GM18502 (cell line): ENCODE measurements at regions not wholly inside any gene's neighbourhood (a gene's known extent, or its start where the extent isn't known, plus 50 kb on each side); places are given as distances from the start of the nearest gene placed in this dataset.
"Not testable (repeated sequence)": the region's sequence is repeated elsewhere in the genome, so short reads cannot be mapped to it uniquely, and the experiment has no call there.

Source experiments
- ATAC-seq: cut with Tn5 transposase; IDR thresholded peaks from one replicate; pipeline ENCODE4 v1.9.1; 2021; ENCODE audit warnings: mild to moderate bottlenecking; ENCODE audit not compliant: unreplicated experiment, poor library complexity

GRCh38 chr15:39243396-39243795 lies 337.5 kb upstream of the THBS1 start:
- ATAC-seq, result no peak

- no peak for ATAC-seq
Observed at GRCh38 chr15:39244776-39245175, 336.1 kb upstream of the THBS1 start.

GRCh38 chr15:39246523-39246922 lies 334.4 kb upstream of the THBS1 start:
- no peak for ATAC-seq

GRCh38 chr15:39247574-39247973 lies 333.3 kb upstream of the THBS1 start:
- ATAC-seq, result no peak

- no peak for ATAC-seq
Observed at GRCh38 chr15:39248204-39248603, 332.7 kb upstream of the THBS1 start.

GRCh38 chr15:39250001-39250400 lies 330.9 kb upstream of the THBS1 start:
- no peak for ATAC-seq

- ATAC-seq, result no peak
Observed at GRCh38 chr15:39250460-39251186, 330.3 kb upstream of the THBS1 start.

- no peak for ATAC-seq
Observed at GRCh38 chr15:39251413-39252133, 329.3 kb upstream of the THBS1 start.

GRCh38 chr15:39252134-39252470 lies 328.8 kb upstream of the THBS1 start:
- ATAC-seq, result no peak

- no peak for ATAC-seq
Observed at GRCh38 chr15:39253552-39253951, 327.3 kb upstream of the THBS1 start.

GRCh38 chr15:39254181-39254580 lies 326.7 kb upstream of the THBS1 start:
- ATAC-seq, result no peak

GRCh38 chr15:39255760-39256159 lies 325.1 kb upstream of the THBS1 start:
- no peak for ATAC-seq

GRCh38 chr15:39260391-39260790 lies 320.5 kb upstream of the THBS1 start:
- ATAC-seq, result no peak

- no peak for ATAC-seq
Observed at GRCh38 chr15:39260791-39261190, 320.1 kb upstream of the THBS1 start.

GRCh38 chr15:39261397-39262183 lies 319.3 kb upstream of the THBS1 start:
- ATAC-seq, result not testable (repeated sequence)

GRCh38 chr15:39262995-39263772 lies 317.7 kb upstream of the THBS1 start:
- ATAC-seq, result not testable (repeated sequence)

GRCh38 chr15:39265261-39265660 lies 315.6 kb upstream of the THBS1 start:
- no peak for ATAC-seq

- ATAC-seq, result no peak
Observed at GRCh38 chr15:39266890-39267289, 314.0 kb upstream of the THBS1 start.

- ATAC-seq, result no peak
Observed at GRCh38 chr15:39267685-39268084, 313.2 kb upstream of the THBS1 start.

GRCh38 chr15:39269352-39269751 lies 311.5 kb upstream of the THBS1 start:
- no peak for ATAC-seq
